ENCODE measurements at regions not wholly inside any gene's neighbourhood (a gene's known extent, or its start where the extent isn't known, plus 50 kb on each side); places are given as distances from the start of the nearest gene placed in this dataset.

GRCh38 chr13:103250071-103250470, 183.9 kb upstream of the SLC10A2 start:
- no peak for DNase-seq

GRCh38 chr13:103246581-103247200, 180.5 kb upstream of the SLC10A2 start:
- DNase-seq: no peak

- DNase-seq: no peak
Measured at GRCh38 chr13:103243495-103243894, 177.3 kb upstream of the SLC10A2 start.

DNA sequence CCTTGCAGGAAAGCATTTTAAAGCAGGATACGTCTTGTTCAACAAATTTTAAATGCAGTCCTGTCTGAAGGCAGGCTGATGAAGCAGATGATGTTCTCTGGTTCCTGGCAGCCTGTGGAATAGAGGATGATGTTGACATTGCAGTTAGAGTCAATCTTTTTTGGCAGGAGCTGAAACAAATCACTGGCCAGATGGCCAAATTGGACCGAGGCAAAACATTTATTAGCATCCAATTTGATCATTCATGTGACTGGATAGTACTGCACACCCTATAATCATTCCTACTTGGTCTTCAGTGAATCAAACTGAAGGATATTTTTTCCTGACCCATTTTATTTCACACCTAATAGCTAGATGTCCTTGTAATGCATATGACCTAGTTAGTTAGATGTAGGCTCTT, 172.2 kb upstream of the SLC10A2 start:
- DNase-seq: no peak

DNA sequence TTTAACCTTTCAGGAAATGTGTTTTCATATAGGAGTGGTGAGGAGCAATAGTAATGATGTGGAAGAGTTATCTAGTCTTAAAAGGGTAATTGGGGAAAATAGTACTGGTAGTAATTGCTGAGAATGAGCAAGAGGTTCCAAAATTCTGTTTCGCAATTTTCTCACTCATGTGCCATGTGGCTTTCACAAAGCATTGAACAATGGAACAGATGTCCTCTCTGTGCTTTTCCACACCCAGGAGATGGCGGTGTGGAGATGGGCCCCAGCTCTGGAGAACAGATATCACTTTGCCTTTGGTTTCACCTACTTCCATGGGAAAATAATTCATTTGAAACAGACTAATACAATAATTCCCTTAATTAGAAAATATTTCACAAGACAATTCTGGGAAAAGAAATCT, 170.0 kb upstream of the SLC10A2 start:
- DNase-seq: no peak

DNA sequence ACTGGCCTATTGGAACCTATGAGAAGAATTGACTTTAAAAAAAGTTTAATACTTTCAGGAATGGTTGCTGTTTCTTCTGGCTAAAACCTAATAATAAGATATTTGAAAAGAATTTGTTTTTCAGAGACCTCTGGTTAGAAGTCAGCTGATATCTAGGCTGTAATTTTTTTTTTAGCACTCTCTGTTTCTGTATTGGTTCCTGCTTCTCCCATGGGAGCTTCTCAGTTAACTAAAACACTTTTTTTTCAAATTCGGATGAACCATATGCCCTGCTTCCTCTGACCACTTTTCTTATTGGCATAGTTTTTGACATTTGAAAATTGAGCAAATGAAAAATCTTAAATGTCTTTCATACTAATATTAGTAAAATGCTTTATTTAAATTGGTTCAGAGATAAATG, 163.5 kb upstream of the SLC10A2 start:
- DNase-seq: no peak

DNA sequence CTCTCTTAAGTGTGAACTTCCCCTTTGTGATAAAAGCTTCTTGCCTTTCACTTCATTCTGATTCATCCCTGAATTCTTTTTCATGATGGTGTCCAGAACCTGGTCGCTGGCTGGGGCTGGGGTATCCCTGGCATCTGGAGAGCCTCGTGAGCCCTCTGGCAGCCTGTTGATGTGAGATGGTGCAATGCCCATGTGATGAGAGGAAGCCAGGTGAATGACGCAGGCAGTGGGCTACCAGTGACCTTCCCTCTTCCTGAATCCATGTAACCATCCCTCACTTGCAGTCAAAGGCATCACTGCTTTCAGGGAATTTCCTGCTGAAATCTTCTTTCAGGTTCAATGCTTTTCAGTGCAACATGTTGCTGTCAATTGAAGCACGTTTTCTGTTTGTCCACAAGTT, 158.6 kb upstream of the SLC10A2 start:
- no peak for DNase-seq

- no peak for DNase-seq
Measured at GRCh38 chr13:103222683-103223082, 156.5 kb upstream of the SLC10A2 start.

- DNase-seq: no peak
Measured at GRCh38 chr13:103218253-103218652, 152.0 kb upstream of the SLC10A2 start.

- no peak for DNase-seq
Measured at GRCh38 chr13:103213152-103213551, 146.9 kb upstream of the SLC10A2 start.

- DNase-seq: no peak
Measured at GRCh38 chr13:103210348-103210747, 144.1 kb upstream of the SLC10A2 start.

- no peak for DNase-seq
Measured at GRCh38 chr13:103203735-103204330, 137.6 kb upstream of the SLC10A2 start.

GRCh38 chr13:103200118-103200885, 134.1 kb upstream of the SLC10A2 start:
- no peak for DNase-seq

GRCh38 chr13:103199380-103200088, 133.3 kb upstream of the SLC10A2 start:
- DNase-seq: no peak

- DNase-seq: no peak
Measured at GRCh38 chr13:103196356-103196755, 130.1 kb upstream of the SLC10A2 start.

DNA sequence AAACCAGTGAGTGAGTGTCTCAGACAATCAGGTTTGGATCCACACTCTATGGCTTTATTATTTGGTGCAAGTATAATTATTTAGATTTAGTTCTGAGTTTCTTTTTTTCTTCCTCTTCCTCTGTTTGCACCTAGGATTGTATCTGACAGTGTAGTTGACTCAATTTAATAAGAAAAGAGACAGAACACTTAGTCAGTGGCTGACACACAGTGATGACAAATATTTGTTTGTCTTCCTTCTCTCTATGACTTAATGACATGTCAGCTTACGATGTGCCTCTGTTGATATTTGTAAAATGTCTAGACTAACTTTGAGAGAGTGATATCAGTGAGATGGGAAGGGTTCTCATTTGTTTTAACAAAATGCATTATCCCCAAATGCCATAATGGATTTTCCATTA, 129.5 kb upstream of the SLC10A2 start:
- no peak for DNase-seq

- DNase-seq: no peak
Measured at GRCh38 chr13:103194871-103195270, 128.7 kb upstream of the SLC10A2 start.

DNA sequence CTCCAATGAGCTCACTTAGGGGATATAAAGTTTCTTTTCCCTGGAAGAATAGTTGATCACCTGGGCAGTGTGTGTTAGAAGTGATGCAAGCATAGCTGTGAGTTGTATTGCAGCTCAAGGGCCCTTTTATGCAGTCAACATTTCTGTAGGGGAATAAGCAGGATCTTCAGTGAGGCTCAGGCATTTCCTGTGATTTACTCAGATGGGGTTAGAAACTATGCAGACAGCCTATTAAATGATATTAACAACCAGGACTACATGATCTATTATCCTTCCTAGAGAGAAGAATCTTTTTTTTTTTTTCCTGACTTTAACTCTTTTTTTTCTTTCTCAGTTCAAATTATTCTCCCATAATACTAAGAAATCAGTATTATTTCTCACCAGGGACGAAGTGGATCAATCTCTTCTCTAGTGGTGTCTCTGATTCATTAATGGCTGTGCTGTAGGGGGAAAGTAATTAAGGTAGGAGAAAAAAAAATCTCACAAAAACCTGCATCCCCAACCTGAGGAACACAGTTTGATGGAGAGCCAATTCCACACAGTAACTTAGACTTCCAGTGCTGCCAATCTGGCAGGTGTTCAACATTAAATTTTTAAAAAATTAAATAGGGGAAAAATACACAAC, 126.4 kb upstream of the SLC10A2 start:
- no peak for DNase-seq

DNA sequence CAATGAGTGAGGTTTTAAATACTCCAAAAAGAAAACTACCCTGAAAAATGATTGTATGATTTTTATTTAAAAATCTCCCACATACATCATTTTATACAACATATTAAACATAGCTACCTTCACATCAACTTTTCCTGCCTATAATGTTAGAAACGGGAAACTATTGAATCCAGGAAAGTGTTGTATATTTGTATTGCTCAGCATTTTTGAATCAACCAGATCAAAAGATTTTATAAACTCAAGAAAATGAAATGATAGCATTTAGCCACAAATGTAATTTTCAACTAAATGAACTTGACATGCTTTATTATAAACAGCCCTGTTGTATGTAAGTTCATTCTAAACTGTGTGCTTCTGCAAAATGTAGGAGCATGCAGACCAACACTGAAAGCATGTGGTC, 124.6 kb upstream of the SLC10A2 start:
- no peak for DNase-seq

DNA sequence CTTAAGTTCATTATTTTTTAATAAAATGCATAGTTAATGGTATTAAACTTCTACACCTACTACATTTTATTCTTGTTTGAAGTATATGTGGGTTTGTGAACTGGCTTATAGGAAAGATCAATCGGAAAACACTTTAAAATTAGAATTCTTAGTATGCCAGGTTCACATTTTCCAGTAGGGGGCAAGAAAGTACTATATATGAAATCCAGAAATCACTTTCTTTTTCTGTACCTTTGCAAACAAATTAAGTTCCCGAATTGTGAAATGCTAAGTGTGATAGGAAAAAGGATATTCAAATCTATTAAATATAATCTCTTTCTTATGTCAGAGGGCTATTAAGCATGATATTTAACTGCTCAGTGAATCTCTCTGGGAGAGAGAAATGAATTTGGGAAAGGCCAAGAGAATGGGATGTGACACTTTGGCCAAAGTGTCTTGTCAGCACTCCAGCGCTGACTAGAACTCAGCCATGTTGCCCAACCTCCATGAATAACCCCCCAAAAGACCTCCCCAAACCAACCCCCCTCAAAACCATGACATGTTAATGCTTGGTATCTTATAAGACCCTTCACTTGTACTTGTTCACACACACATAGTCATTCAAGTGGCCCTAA, 122.6 kb upstream of the SLC10A2 start:
- DNase-seq: no peak

DNA sequence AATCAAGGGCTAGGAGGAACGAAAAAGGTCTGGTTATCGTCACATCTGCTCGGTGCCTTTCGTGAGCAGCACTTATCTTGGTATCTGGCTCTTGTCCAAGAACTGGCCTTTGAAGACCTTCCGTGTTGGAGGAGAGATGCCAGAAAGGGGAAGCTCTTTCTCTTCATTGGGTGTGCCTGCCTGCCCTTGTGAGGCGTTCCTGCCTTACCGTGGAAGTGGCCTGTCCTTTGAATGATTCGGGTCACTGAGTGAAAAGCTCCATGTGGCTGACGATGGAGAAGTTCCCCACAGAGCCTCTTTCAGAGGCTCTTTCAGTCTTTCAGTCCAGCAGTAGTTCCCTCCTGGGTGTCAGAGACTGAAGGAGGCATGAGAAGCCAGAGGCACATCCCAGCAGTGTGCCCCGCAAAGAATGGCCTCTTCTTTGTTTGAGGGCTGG, 121.5 kb upstream of the SLC10A2 start:
- DNase-seq: no peak

GRCh38 chr13:103184413-103184812, 118.2 kb upstream of the SLC10A2 start:
- no peak for DNase-seq
